ENCODE measurements at regions not wholly inside any gene's neighbourhood (a gene's known extent, or its start where the extent isn't known, plus 50 kb on each side); places are given as distances from the start of the nearest gene placed in this dataset.

GRCh38 chr5:92969191-92969780 lies 611.7 kb downstream of the NR2F1-AS1 start:
- H3K27me3 ChIP-seq: no peaks in the 10 kb centered on the region
- no peak for ATAC-seq
- intact Hi-C loops (cut with DNase I): no loop called here

DNA sequence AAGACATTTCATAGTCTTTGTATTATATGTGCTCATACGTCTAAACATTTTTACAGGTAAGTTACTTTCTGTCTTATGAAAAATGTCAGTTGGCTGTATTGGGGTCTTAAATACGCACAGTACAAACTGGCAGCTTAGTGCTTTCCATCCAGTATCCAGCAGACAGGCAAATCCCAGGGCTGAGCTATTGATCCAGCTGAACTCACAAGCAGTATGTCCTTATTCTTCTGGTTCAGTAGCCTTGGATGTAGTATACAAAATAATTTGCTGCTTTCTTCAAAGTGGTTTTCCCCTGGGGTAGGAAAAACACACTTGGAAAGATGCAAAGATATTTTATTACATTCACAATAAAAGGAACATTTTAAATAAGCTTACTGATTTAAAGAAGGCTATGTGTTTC lies 617.2 kb downstream of the NR2F1-AS1 start:
- no peak for TF ChIP-seq POLR2A (IDR thresholded peaks at IDR 0.05)
- TF ChIP-seq CTCF (IDR thresholded peaks at IDR 0.05): no peak
- Histone ChIP-seq H3K4me3 (no peak overlapping the region), H3K27me3 (no peaks in the 10 kb centered on the region), H3K36me3 (no peaks in the 10 kb centered on the region), H3K27ac (no peak overlapping the region), H3K4me1 (no peaks in the 10 kb centered on the region), H3K9me3 (no peaks in the 10 kb centered on the region)
- intact Hi-C loops (cut with DNase I): no loop called here
- ATAC-seq: no peak
- WGBS (ENCODE audit: insufficient coverage, low coverage, low lambda C conversion rate, missing lambda C conversion rate): 70% methylated on average over 2 of the region's 2 CpGs
- no peak for DNase-seq

More at GRCh38 chr5:92969191-92969780, 611.7 kb downstream of the NR2F1-AS1 start:
- no peak for DNase-seq
- Histone ChIP-seq H3K36me3 (no peaks in the 10 kb centered on the region), H3K9me3 (no peaks in the 10 kb centered on the region), H3K4me3 (no peak overlapping the region), H3K4me1 (no peaks in the 10 kb centered on the region), H3K27ac (no peak overlapping the region)
- WGBS (ENCODE audit: insufficient coverage, low coverage, low lambda C conversion rate, missing lambda C conversion rate): 65% methylated on average over 5 of the region's 5 CpGs
- TF ChIP-seq POLR2A (IDR thresholded peaks at IDR 0.05): no peak
- TF ChIP-seq CTCF (IDR thresholded peaks at IDR 0.05): no peak

GRCh38 chr5:92962752-92963151 lies 618.3 kb downstream of the NR2F1-AS1 start:
- H3K9me3 ChIP-seq: no peaks in the 10 kb centered on the region
- DNase-seq (no peak), ATAC-seq (no peak)
- intact Hi-C loops (cut with DNase I): no loop called here
- no peak overlapping the region for H3K4me3 ChIP-seq
- H3K4me1 ChIP-seq: no peaks in the 10 kb centered on the region
- H3K27me3 ChIP-seq: no peaks in the 10 kb centered on the region
- no peaks in the 10 kb centered on the region for H3K36me3 ChIP-seq
- H3K27ac ChIP-seq: no peak overlapping the region
- TF ChIP-seq CTCF (IDR thresholded peaks at IDR 0.05) (no peak), POLR2A (IDR thresholded peaks at IDR 0.05) (no peak)

- Histone ChIP-seq H3K4me1 (no peaks in the 10 kb centered on the region), H3K36me3 (no peaks in the 10 kb centered on the region), H3K9me3 (no peaks in the 10 kb centered on the region), H3K4me3 (no peak overlapping the region), H3K27me3 (no peaks in the 10 kb centered on the region), H3K27ac (no peak overlapping the region)
- ATAC-seq (no peak), DNase-seq (no peak)
- TF ChIP-seq CTCF (IDR thresholded peaks at IDR 0.05) (no peak), POLR2A (IDR thresholded peaks at IDR 0.05) (no peak)
- WGBS (ENCODE audit: insufficient coverage, low coverage, low lambda C conversion rate, missing lambda C conversion rate): 60% methylated on average over 4 of the region's 5 CpGs
- intact Hi-C loops (cut with DNase I): no loop called here
Observed at GRCh38 chr5:92956886-92957285, 624.1 kb downstream of the NR2F1-AS1 start.

DNA sequence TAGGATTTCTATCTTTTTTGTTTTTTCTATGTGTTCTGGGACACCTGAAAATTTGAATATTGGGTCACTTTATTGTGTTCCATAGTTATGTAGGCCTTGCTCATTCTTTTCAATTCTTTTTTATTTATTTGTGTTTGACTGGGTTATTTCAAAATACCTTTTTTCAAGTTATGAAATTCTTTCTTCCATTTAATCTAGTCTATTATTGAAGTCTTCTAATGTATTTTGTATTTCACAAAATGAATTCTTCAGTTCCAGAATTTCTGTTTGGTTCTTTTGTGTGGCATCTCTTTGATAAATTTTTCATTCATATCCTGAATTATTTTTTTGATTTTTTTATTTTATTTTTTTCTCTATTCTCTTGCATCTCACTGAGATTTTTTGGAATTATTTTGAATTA lies 628.8 kb downstream of the NR2F1-AS1 start:
- no peak overlapping the region for H3K27ac ChIP-seq
- ATAC-seq (no peak), DNase-seq (no peak)
- no peaks in the 10 kb centered on the region for H3K36me3 ChIP-seq
- peaks cover 0 to 5% (median 0%) of the 10 kb centered on the region in 4 donors for H3K9me3 ChIP-seq
- no peaks in the 10 kb centered on the region for H3K4me1 ChIP-seq
- intact Hi-C loops (cut with DNase I): no loop called here
- no peak for TF ChIP-seq CTCF (IDR thresholded peaks at IDR 0.05)
- no peak for TF ChIP-seq POLR2A (IDR thresholded peaks at IDR 0.05)
- H3K4me3 ChIP-seq: no peak overlapping the region
- H3K27me3 ChIP-seq: no peaks in the 10 kb centered on the region
